ENCODE measurements at regions not wholly inside any gene's neighbourhood (a gene's known extent, or its start where the extent isn't known, plus 50 kb on each side); places are given as distances from the start of the nearest gene placed in this dataset.
"Not testable (repeated sequence)": the region's sequence is repeated elsewhere in the genome, so short reads cannot be mapped to it uniquely, and the experiment has no call there.

- Histone ChIP-seq H3K27ac (no peak overlapping the region), H3K9me3 (peaks cover 0 to 31% of the 10 kb centered on the region in 2 donors), H3K27me3 (no peaks in the 10 kb centered on the region), H3K4me3 (no peak overlapping the region), H3K4me1 (no peaks in the 10 kb centered on the region), H3K36me3 (no peaks in the 10 kb centered on the region)
- DNase-seq: no peak
- no peak for ATAC-seq
- TF ChIP-seq CTCF (IDR thresholded peaks at IDR 0.05): no peak
- intact Hi-C loops (cut with DNase I): no loop called here
These were observed 313.0 kb upstream of the GLI3 start for GRCh38 chr7:42549866-42550485.

- Histone ChIP-seq H3K9me3 (peaks cover 0 to 30% of the 10 kb centered on the region in 2 donors), H3K4me1 (no peaks in the 10 kb centered on the region), H3K27ac (no peak overlapping the region), H3K4me3 (no peak overlapping the region), H3K27me3 (no peaks in the 10 kb centered on the region), H3K36me3 (no peaks in the 10 kb centered on the region)
- ATAC-seq (no peak), DNase-seq (no peak)
- no peak for TF ChIP-seq CTCF (IDR thresholded peaks at IDR 0.05)
- intact Hi-C loops (cut with DNase I): no loop called here
These were observed 312.0 kb upstream of the GLI3 start for GRCh38 chr7:42548816-42549611.

GRCh38 chr7:42545049-42545724 is 308.2 kb upstream of the GLI3 start:
- ATAC-seq (no peak), DNase-seq (no peak)
- TF ChIP-seq CTCF (IDR thresholded peaks at IDR 0.05): no peak
- intact Hi-C loops (cut with DNase I): no loop called here
- H3K4me1 ChIP-seq: no peaks in the 10 kb centered on the region
- H3K4me3 ChIP-seq: no peak overlapping the region
- H3K36me3 ChIP-seq: no peaks in the 10 kb centered on the region
- no peak overlapping the region for H3K27ac ChIP-seq
- H3K27me3 ChIP-seq: no peaks in the 10 kb centered on the region
- peaks cover 0 to 23% of the 10 kb centered on the region in 2 donors for H3K9me3 ChIP-seq

GRCh38 chr7:42543953-42544352 is 306.9 kb upstream of the GLI3 start:
- no peaks in the 10 kb centered on the region for H3K4me1 ChIP-seq
- H3K27ac ChIP-seq: no peak overlapping the region
- no peak for TF ChIP-seq CTCF (IDR thresholded peaks at IDR 0.05)
- H3K27me3 ChIP-seq: no peaks in the 10 kb centered on the region
- ATAC-seq (no peak), DNase-seq (no peak)
- H3K9me3 ChIP-seq: peaks cover 0 to 30% of the 10 kb centered on the region in 2 donors
- no peaks in the 10 kb centered on the region for H3K36me3 ChIP-seq
- intact Hi-C loops (cut with DNase I): no loop called here
- H3K4me3 ChIP-seq: no peak overlapping the region

- H3K36me3 ChIP-seq; DNase-seq; H3K27me3 ChIP-seq; ATAC-seq; H3K27ac ChIP-seq; H3K4me1 ChIP-seq; H3K4me3 ChIP-seq; intact Hi-C loops (cut with DNase I): not testable (repeated sequence)
- peaks cover 0 to 30% of the 10 kb centered on the region in 2 donors for H3K9me3 ChIP-seq
These were observed 305.4 kb upstream of the GLI3 start for GRCh38 chr7:42542446-42542845.
